Pancreas (tissue), 10 donors: ENCODE measurements at regions not wholly inside any gene's neighbourhood (a gene's known extent, or its start where the extent isn't known, plus 50 kb on each side); places are given as distances from the start of the nearest gene placed in this dataset.

ENCODE experiments used
- ATAC-seq, 4 donors: fragments of 200-7000 bp; cut with Tn5 transposase; one replicate each; pipeline versions ENCODE4 v1.8.0 to v1.9.1; 2020; ENCODE audit warnings: mild to moderate bottlenecking in 4 of 4, moderate library complexity in 4 of 4
- DNase-seq, 6 donors: peaks; one replicate each; pipeline ENCODE4 v3.0.0-alpha.2; 2020
- FAIRE-seq: peaks from 2 replicates; lab custom pipeline; 2012; peaks lifted over from hg19 to GRCh38; lab: Jason Lieb, UNC
- H3K27ac ChIP-seq, 4 donors: fragments of 200-600 bp; sonication (generic); 1 replicate in 3 of 4; 2 replicates in 1 of 4; pipeline versions ENCODE4 v1.5.0 to v1.8.0; 2020
- H3K27me3 ChIP-seq, 4 donors: fragments of 200-600 bp; one replicate each; pipeline ENCODE4 v1.8.0; 2021
- H3K36me3 ChIP-seq, 3 donors: fragments of 200-600 bp; sonication (generic) in 1 of 3; one replicate each; pipeline versions ENCODE4 v1.5.0 to v1.8.0; 2020 to 2021
- H3K4me1 ChIP-seq, 3 donors: fragments of 200-600 bp; one replicate each; pipeline ENCODE4 v1.8.0; 2021
- H3K4me3 ChIP-seq, 4 donors: fragments of 200-600 bp; sonication (generic) in 2 of 4; one replicate each; pipeline versions ENCODE4 v1.5.0 to v1.8.0; 2020 to 2021
- H3K9me3 ChIP-seq, 4 donors: fragments of 200-600 bp; one replicate each; pipeline ENCODE4 v1.8.0; 2021
- CTCF ChIP-seq, 4 donors: fragments of 200-600 bp; sonication (generic) in 3 of 4; IDR thresholded peaks; one replicate each; pipeline versions ENCODE4 v1.5.0 to v1.8.0; 2021; ENCODE audit warnings: antibody characterized with exemption in 4 of 4
- WGBS, 2 donors: extraction: QIAGEN DNeasy Blood & Tissue Kit; methylation state at CpG; one replicate each; pipeline ENCODE4 v1.1.7; 2013; 5-methylcytosine and 5-hydroxymethylcytosine counted together
- intact Hi-C, 3 donors: fragments of 100-400 bp; cut with DNase I; formaldehyde crosslinking; loops; one replicate each; pipeline versions ENCODE4 v1.11.1 to v1.14.2; 2022
- donor health status: healthy with polysubstance abuse.
- donor health status: DM: no; HTN: no; CAD: no; lungs with moderate emphysema.
- donor health status: DM: no; HTN: no; CAD: no.
- donor health status: control.
- donor health status: control.
- donor health status: Bipolar disorder and iron deficiency.
- donor health status: DM: yes; HTN: yes; CAD: no.
- donor health status: DM: no; HTN: no; CAD: no.
- donor health status: DM: no; HTN: no; CAD: no.
- donor health status: DM: yes; HTN: yes; CAD: no.

- intact Hi-C loops = no loop called here
- 82 to 95% methylated on average over 2 of the region's 2 CpGs for WGBS, 2 donors
- ATAC-seq (no peak), FAIRE-seq (no peak), DNase-seq (no peak)
- Histone ChIP-seq H3K4me3 (no peak overlapping the region), H3K27me3 (no peaks in the 10 kb centered on the region), H3K4me1 (no peaks in the 10 kb centered on the region), H3K9me3 (no peaks in the 10 kb centered on the region), H3K36me3 (no peaks in the 10 kb centered on the region), H3K27ac (no peak overlapping the region)
- no peak for TF ChIP-seq CTCF (IDR thresholded peaks at IDR 0.05)
Observed at GRCh38 chr13:47417485-47417884, 520.6 kb upstream of the HTR2A start.

- FAIRE-seq (no peak), DNase-seq (no peak), ATAC-seq (no peak)
- no peaks in the 10 kb centered on the region for H3K27me3 ChIP-seq
- TF ChIP-seq CTCF (IDR thresholded peaks at IDR 0.05) = no peak
- H3K4me3 ChIP-seq = no peak overlapping the region
- H3K9me3 ChIP-seq = no peaks in the 10 kb centered on the region
- 69 to 80% methylated on average over 4 of the region's 4 CpGs for WGBS, 2 donors
- H3K36me3 ChIP-seq = no peaks in the 10 kb centered on the region
- intact Hi-C loops = no loop called here
- no peaks in the 10 kb centered on the region for H3K4me1 ChIP-seq
- H3K27ac ChIP-seq = no peak overlapping the region
Observed at GRCh38 chr13:47415048-47415447, 518.2 kb upstream of the HTR2A start.

- no peak for TF ChIP-seq CTCF (IDR thresholded peaks at IDR 0.05)
- Histone ChIP-seq H3K36me3 (no peaks in the 10 kb centered on the region), H3K4me3 (no peak overlapping the region), H3K4me1 (no peaks in the 10 kb centered on the region), H3K27ac (no peak overlapping the region), H3K27me3 (no peaks in the 10 kb centered on the region), H3K9me3 (no peaks in the 10 kb centered on the region)
- ATAC-seq = no peak
- no peak for FAIRE-seq
- WGBS, 2 donors = 66 to 71% methylated on average over 1 of the region's 1 CpG
- intact Hi-C loops = no loop called here
- no peak for DNase-seq
Observed at GRCh38 chr13:47413526-47413925, 516.7 kb upstream of the HTR2A start.

- Histone ChIP-seq H3K4me1 (no peaks in the 10 kb centered on the region), H3K4me3 (no peak overlapping the region), H3K36me3 (no peaks in the 10 kb centered on the region), H3K27ac (no peak overlapping the region), H3K27me3 (no peaks in the 10 kb centered on the region), H3K9me3 (no peaks in the 10 kb centered on the region)
- WGBS, 2 donors = 80 to 90% methylated on average over 3 of the region's 3 CpGs
- intact Hi-C loops = no loop called here
- ATAC-seq = no peak
- DNase-seq = no peak
- no peak for FAIRE-seq
- TF ChIP-seq CTCF (IDR thresholded peaks at IDR 0.05) = no peak
Observed at GRCh38 chr13:47413112-47413511, 516.3 kb upstream of the HTR2A start.

- H3K36me3 ChIP-seq = no peaks in the 10 kb centered on the region
- WGBS, 2 donors = 33 to 38% methylated on average over 1 of the region's 1 CpG
- no peak for TF ChIP-seq CTCF (IDR thresholded peaks at IDR 0.05)
- intact Hi-C loops = no loop called here
- no peaks in the 10 kb centered on the region for H3K9me3 ChIP-seq
- H3K27ac ChIP-seq = no peak overlapping the region
- no peak overlapping the region for H3K4me3 ChIP-seq
- FAIRE-seq (no peak), DNase-seq (no peak), ATAC-seq (no peak)
- H3K27me3 ChIP-seq = no peaks in the 10 kb centered on the region
- no peaks in the 10 kb centered on the region for H3K4me1 ChIP-seq
Observed at GRCh38 chr13:47409778-47410177, 512.9 kb upstream of the HTR2A start.
